Myocyte (in vitro differentiated cells): ENCODE measurements at regions not wholly inside any gene's neighbourhood (a gene's known extent, or its start where the extent isn't known, plus 50 kb on each side); places are given as distances from the start of the nearest gene placed in this dataset.
"Not testable (repeated sequence)": the region's sequence is repeated elsewhere in the genome, so short reads cannot be mapped to it uniquely, and the experiment has no call there.

Experiments used
- DNase-seq: peaks from one replicate; pipeline ENCODE4 v3.0.0-alpha.2; 2012; ENCODE audit warnings: low read depth

GRCh38 chr3:11916425-11916762, 69.7 kb upstream of the TAMM41 start:
- DNase-seq = not testable (repeated sequence)

GRCh38 chr3:11917051-11917450, 70.4 kb upstream of the TAMM41 start:
- no peak for DNase-seq

GRCh38 chr3:11919390-11919789, 72.7 kb upstream of the TAMM41 start:
- DNase-seq = no peak

GRCh38 chr3:11924518-11924917, 77.8 kb upstream of the TAMM41 start:
- DNase-seq = no peak

GRCh38 chr3:11928381-11928780, 75.8 kb upstream of the SYN2 start:
- DNase-seq = no peak

GRCh38 chr3:11929531-11929930, 74.7 kb upstream of the SYN2 start:
- DNase-seq = no peak

- DNase-seq = no peak
Observed at GRCh38 chr3:11930084-11930483, 74.1 kb upstream of the SYN2 start.

GRCh38 chr3:11932636-11933035, 71.6 kb upstream of the SYN2 start:
- DNase-seq = no peak

- DNase-seq = no peak
Observed at GRCh38 chr3:11933529-11933928, 70.7 kb upstream of the SYN2 start.

- peak; percentile 35 for DNase-seq
Observed at GRCh38 chr3:11944052-11944673, 60.0 kb upstream of the SYN2 start.

- DNase-seq = no peak
Observed at GRCh38 chr3:11948331-11948730, 55.9 kb upstream of the SYN2 start.

- DNase-seq = no peak
Observed at GRCh38 chr3:11948866-11949265, 55.3 kb upstream of the SYN2 start.

GRCh38 chr3:11949351-11949750, 54.8 kb upstream of the SYN2 start:
- DNase-seq = no peak

GRCh38 chr3:11950576-11950975, 53.6 kb upstream of the SYN2 start:
- no peak for DNase-seq

- DNase-seq = no peak
Observed at GRCh38 chr3:11953350-11953749, 50.8 kb upstream of the SYN2 start.

GRCh38 chr3:11953778-11954177, 50.4 kb upstream of the SYN2 start:
- no peak for DNase-seq

GRCh38 chr3:11954312-11954934, 49.8 kb upstream of the SYN2 start:
- DNase-seq = peak; percentile 46
